HEK293 (cell line): ENCODE measurements at regions not wholly inside any gene's neighbourhood (a gene's known extent, or its start where the extent isn't known, plus 50 kb on each side); places are given as distances from the start of the nearest gene placed in this dataset.

Experiments
- CTCF ChIP-seq: fragments of 450-650 bp; formaldehyde crosslinking; IDR thresholded peaks from 2 replicates; pipeline ENCODE4 v1.5.1; 2016; ENCODE audit warnings: missing biosample characterization, missing genetic modification characterization
- GFI1B ChIP-seq: fragments of 450-650 bp; formaldehyde crosslinking; IDR thresholded peaks from 2 replicates; pipeline ENCODE4 v1.5.1; 2016; ENCODE audit warnings: missing biosample characterization, missing genetic modification characterization
- PRDM6 ChIP-seq: fragments of 450-650 bp; formaldehyde crosslinking; IDR thresholded peaks from 2 replicates; pipeline ENCODE4 v1.5.1; 2017; ENCODE audit warnings: missing biosample characterization, missing genetic modification characterization
- TSHZ1 ChIP-seq: fragments of 450-650 bp; formaldehyde crosslinking; IDR thresholded peaks from 2 replicates; pipeline ENCODE4 v1.5.1; 2016; ENCODE audit warnings: missing biosample characterization, missing genetic modification characterization, borderline replicate concordance
- YY1 ChIP-seq: fragments of 450-650 bp; formaldehyde crosslinking; IDR thresholded peaks from 2 replicates; pipeline ENCODE4 v1.5.1; 2018; ENCODE audit warnings: missing biosample characterization, missing genetic modification characterization
- ZBTB21 ChIP-seq: fragments of 450-650 bp; formaldehyde crosslinking; IDR thresholded peaks from 2 replicates; pipeline ENCODE4 v1.5.1; 2017; ENCODE audit warnings: missing biosample characterization, missing genetic modification characterization
- ZNF112 ChIP-seq: fragments of 450-650 bp; formaldehyde crosslinking; IDR thresholded peaks from 2 replicates; pipeline ENCODE4 v1.5.0; 2017; ENCODE audit warnings: missing biosample characterization, missing genetic modification characterization
- ZNF239 ChIP-seq: fragments of 450-650 bp; formaldehyde crosslinking; IDR thresholded peaks from 2 replicates; pipeline ENCODE4 v1.5.1; 2016; ENCODE audit warnings: missing biosample characterization, missing genetic modification characterization
- TF ChIP-seq, protein P1 (sequence below): fragments of 450-650 bp; formaldehyde crosslinking; conservative IDR thresholded peaks from 2 replicates; pipeline ENCODE4 v1.5.1; 2016; ENCODE audit warnings: low read depth, missing biosample characterization, missing genetic modification characterization

GRCh38 chr5:63456279-63456678 is 506.0 kb downstream of the HTR1A start:
- TF ChIP-seq YY1 (tag by site-specific recombination) (no peak), GFI1B (tag by site-specific recombination) (no peak), TSHZ1 (tag by site-specific recombination) (no peak), ZNF239 (no peak), ZBTB21 (tag by site-specific recombination) (no peak), PRDM6 (tag by site-specific recombination) (no peak), CTCF (tag by site-specific recombination) (no peak), ZNF112 (tag by site-specific recombination) (no peak)
- TF ChIP-seq, protein P1, sequence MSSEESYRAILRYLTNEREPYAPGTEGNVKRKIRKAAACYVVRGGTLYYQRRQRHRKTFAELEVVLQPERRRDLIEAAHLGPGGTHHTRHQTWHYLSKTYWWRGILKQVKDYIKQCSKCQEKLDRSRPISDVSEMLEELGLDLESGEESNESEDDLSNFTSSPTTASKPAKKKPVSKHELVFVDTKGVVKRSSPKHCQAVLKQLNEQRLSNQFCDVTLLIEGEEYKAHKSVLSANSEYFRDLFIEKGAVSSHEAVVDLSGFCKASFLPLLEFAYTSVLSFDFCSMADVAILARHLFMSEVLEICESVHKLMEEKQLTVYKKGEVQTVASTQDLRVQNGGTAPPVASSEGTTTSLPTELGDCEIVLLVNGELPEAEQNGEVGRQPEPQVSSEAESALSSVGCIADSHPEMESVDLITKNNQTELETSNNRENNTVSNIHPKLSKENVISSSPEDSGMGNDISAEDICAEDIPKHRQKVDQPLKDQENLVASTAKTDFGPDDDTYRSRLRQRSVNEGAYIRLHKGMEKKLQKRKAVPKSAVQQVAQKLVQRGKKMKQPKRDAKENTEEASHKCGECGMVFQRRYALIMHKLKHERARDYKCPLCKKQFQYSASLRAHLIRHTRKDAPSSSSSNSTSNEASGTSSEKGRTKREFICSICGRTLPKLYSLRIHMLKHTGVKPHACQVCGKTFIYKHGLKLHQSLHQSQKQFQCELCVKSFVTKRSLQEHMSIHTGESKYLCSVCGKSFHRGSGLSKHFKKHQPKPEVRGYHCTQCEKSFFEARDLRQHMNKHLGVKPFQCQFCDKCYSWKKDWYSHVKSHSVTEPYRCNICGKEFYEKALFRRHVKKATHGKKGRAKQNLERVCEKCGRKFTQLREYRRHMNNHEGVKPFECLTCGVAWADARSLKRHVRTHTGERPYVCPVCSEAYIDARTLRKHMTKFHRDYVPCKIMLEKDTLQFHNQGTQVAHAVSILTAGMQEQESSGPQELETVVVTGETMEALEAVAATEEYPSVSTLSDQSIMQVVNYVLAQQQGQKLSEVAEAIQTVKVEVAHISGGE (tag by site-specific recombination), result no peak
